ENCODE measurements at regions not wholly inside any gene's neighbourhood (a gene's known extent, or its start where the extent isn't known, plus 50 kb on each side); places are given as distances from the start of the nearest gene placed in this dataset.

DNA sequence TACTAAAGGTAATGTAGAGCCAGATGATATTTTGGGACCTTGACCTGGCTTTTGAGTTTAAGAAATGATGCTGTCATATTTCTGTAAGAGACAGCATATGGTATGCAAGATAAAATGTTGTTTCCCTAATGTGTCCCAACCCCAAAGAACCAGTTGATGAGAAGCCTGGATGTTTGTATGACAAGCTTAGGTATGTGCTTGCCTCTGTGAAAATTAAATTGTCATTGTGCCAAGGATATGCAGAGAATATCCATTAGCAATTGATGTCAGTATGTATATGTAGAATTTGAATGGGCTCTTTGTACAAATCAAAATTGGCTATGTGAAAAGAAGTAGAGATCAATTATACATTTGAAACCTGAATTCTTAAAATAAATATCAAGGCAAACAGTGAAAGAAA, 650.8 kb upstream of the EYS start:
- H3K4me3 ChIP-seq, result no peak overlapping the region
- intact Hi-C loops (cut with DNase I), result no loop called here
- no peak overlapping the region for H3K27ac ChIP-seq
- no peaks in the 10 kb centered on the region for H3K27me3 ChIP-seq
- H3K4me1 ChIP-seq, result no peaks in the 10 kb centered on the region
- TF ChIP-seq, protein P1, sequence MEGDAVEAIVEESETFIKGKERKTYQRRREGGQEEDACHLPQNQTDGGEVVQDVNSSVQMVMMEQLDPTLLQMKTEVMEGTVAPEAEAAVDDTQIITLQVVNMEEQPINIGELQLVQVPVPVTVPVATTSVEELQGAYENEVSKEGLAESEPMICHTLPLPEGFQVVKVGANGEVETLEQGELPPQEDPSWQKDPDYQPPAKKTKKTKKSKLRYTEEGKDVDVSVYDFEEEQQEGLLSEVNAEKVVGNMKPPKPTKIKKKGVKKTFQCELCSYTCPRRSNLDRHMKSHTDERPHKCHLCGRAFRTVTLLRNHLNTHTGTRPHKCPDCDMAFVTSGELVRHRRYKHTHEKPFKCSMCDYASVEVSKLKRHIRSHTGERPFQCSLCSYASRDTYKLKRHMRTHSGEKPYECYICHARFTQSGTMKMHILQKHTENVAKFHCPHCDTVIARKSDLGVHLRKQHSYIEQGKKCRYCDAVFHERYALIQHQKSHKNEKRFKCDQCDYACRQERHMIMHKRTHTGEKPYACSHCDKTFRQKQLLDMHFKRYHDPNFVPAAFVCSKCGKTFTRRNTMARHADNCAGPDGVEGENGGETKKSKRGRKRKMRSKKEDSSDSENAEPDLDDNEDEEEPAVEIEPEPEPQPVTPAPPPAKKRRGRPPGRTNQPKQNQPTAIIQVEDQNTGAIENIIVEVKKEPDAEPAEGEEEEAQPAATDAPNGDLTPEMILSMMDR (IDR thresholded peaks at IDR 0.05), result no peak
- no peaks in the 10 kb centered on the region for H3K36me3 ChIP-seq
- no peak for DNase-seq (ENCODE audit: low spot score in 2 of 2)
- no peaks in the 10 kb centered on the region for H3K9me3 ChIP-seq

DNA sequence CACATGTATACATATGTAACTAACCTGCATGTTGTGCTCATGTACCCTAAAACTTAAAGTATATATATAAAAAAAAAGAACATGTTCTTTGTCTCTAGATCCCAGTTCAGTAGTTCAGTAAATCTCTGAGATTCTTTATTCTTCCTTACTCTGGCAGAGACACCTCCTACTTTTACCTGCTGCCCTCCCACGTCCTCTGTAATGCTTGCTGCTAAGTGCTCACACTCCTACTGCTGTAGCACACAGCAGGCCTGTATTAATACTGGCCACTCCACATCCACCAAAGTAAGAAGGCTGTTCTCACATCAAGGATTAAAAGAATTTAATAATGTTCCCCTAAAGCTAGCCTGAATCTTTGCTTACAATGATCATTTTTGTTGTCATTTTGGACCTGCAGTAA, 648.4 kb upstream of the EYS start:
- intact Hi-C loops (cut with DNase I), result no loop called here
- Histone ChIP-seq H3K9me3 (no peaks in the 10 kb centered on the region), H3K4me3 (no peak overlapping the region), H3K27ac (no peak overlapping the region), H3K27me3 (no peaks in the 10 kb centered on the region), H3K4me1 (no peaks in the 10 kb centered on the region), H3K36me3 (no peaks in the 10 kb centered on the region)
- TF ChIP-seq, protein P1 (IDR thresholded peaks at IDR 0.05), result no peak
- no peak for DNase-seq (ENCODE audit: low spot score in 2 of 2)

DNA sequence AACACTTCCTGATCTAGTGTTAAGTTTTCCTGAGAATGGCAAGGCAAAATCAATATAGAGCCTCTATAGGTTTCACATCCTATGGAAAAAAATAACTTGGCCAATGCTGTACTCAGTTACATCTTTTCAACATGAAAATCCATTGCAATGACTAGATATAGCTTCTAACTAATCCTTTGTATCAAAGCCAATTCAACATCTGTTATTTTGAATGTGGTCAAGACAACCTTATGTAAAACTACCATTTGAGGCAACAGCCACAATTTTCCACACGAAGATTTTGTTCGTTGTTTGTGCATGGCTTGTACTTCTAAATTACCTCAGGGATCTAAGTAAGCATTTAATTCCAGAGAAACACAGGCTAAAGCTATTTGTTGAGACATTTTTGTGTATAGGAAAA, 637.8 kb upstream of the EYS start:
- H3K4me3 ChIP-seq, result no peak overlapping the region
- H3K9me3 ChIP-seq, result no peaks in the 10 kb centered on the region
- H3K27ac ChIP-seq, result no peak overlapping the region
- no peaks in the 10 kb centered on the region for H3K27me3 ChIP-seq
- no peak for DNase-seq (ENCODE audit: low spot score in 2 of 2)
- intact Hi-C loops (cut with DNase I), result no loop called here
- H3K36me3 ChIP-seq, result no peaks in the 10 kb centered on the region
- TF ChIP-seq, protein P1 (IDR thresholded peaks at IDR 0.05), result no peak
- H3K4me1 ChIP-seq, result no peaks in the 10 kb centered on the region

DNA sequence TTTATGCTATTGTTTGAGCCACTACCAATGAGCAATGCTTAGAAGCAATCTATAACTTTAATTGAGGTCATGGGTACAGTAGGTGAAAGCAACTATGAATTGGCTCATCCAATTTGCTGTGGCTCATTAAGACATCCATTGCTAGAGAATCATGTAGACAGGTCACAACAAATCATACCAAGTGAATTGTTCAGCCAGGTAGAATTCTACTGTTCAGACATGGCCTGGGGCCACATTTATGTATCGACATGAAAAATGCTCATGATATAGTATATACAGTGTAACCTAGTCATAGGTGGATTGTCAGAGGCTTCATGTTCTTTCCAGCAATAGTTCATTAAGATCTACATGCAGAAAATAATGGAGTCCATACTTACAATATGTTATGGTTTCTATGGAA, 633.7 kb upstream of the EYS start:
- Histone ChIP-seq H3K4me1 (no peaks in the 10 kb centered on the region), H3K36me3 (no peaks in the 10 kb centered on the region), H3K4me3 (no peak overlapping the region), H3K27ac (no peak overlapping the region), H3K9me3 (no peaks in the 10 kb centered on the region), H3K27me3 (no peaks in the 10 kb centered on the region)
- DNase-seq (ENCODE audit: low spot score in 2 of 2), result no peak
- intact Hi-C loops (cut with DNase I), result no loop called here
- TF ChIP-seq, protein P1 (IDR thresholded peaks at IDR 0.05), result no peak

DNA sequence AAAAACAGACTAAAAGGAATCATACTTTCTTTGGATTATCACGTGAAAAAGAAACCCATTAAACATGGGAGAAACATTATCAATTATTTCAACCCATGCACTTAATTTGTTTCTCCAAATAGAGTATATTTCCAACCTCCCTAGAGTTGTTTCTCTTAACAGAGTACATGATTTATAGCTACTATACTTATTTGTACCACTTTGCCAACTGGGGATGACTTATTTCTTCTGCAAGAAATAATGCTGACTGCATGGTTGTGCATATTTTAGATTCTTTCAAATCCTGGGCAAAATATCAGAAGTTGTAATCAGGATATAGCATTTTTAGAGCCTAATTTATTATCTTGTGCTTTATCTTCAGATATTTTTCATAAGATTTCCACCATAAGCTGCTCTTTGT, 629.1 kb upstream of the EYS start:
- intact Hi-C loops (cut with DNase I), result no loop called here
- no peak overlapping the region for H3K27ac ChIP-seq
- H3K4me3 ChIP-seq, result no peak overlapping the region
- H3K36me3 ChIP-seq, result no peaks in the 10 kb centered on the region
- H3K4me1 ChIP-seq, result no peaks in the 10 kb centered on the region
- DNase-seq (ENCODE audit: low spot score in 2 of 2), result no peak
- H3K9me3 ChIP-seq, result no peaks in the 10 kb centered on the region
- H3K27me3 ChIP-seq, result no peaks in the 10 kb centered on the region
- TF ChIP-seq, protein P1 (IDR thresholded peaks at IDR 0.05), result no peak

DNA sequence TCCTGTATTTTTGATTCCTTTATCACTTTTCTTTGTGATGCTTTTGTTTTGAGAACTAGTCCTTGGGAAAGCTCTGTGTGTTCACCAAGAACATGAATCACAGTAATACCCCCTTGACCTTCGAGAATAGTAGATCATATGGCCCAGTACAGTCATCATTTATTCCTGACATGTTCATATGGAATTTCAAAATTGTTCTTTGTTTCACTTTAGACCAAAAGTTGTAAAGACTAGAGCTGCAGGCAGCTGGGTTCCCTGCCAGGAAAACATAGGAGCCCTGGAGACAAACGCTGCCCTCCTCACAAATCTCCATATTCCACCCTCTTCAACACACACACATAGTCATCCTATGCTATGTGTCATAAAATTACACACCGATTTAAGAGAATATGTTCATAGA, 621.2 kb upstream of the EYS start:
- H3K4me3 ChIP-seq, result no peak overlapping the region
- TF ChIP-seq, protein P1 (IDR thresholded peaks at IDR 0.05), result no peak
- no peaks in the 10 kb centered on the region for H3K36me3 ChIP-seq
- no peak for DNase-seq (ENCODE audit: low spot score in 2 of 2)
- H3K9me3 ChIP-seq, result no peaks in the 10 kb centered on the region
- H3K4me1 ChIP-seq, result no peaks in the 10 kb centered on the region
- no peak overlapping the region for H3K27ac ChIP-seq
- intact Hi-C loops (cut with DNase I), result no loop called here
- no peaks in the 10 kb centered on the region for H3K27me3 ChIP-seq

Measured in ascending aorta (tissue), 2 donors.